ENCODE measurements at regions not wholly inside any gene's neighbourhood (a gene's known extent, or its start where the extent isn't known, plus 50 kb on each side); places are given as distances from the start of the nearest gene placed in this dataset.

DNA sequence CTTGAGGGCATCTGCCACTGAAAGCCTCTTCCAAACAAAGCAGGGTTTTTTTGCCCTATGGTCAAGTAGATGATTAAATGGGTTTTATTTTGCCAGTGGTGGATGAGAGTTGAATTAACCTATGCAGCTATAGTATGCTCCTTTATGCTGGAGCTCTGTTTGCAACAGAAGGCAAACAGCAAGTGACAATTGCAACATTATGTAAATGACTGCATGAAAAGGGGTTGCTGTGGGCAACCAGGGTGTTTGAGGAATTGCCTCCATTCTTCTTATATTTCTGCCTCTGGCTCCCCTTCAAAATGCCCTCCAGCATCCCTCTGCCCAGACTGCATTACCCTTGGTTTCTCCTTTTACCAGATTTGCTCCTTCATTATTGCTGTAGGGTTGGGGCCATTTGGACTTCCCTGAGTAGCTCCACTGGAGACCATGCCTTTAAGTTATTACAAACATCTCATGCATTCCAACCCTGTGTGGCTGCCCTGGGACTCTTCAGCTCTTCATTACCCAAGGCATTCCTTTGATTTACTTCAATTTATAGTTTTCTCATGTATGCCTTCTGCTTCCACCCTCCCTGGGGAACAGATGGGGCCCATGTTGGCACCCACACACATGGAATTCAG lies 398.4 kb downstream of the PRDM2 start:
- TF ChIP-seq CREB1 (IDR thresholded peaks at IDR 0.05; ENCODE audit: low read depth): no peak
- TF ChIP-seq NFIC (IDR thresholded peaks at IDR 0.05): no peak
- TF ChIP-seq, protein P1, sequence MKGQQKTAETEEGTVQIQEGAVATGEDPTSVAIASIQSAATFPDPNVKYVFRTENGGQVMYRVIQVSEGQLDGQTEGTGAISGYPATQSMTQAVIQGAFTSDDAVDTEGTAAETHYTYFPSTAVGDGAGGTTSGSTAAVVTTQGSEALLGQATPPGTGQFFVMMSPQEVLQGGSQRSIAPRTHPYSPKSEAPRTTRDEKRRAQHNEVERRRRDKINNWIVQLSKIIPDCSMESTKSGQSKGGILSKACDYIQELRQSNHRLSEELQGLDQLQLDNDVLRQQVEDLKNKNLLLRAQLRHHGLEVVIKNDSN (IDR thresholded peaks at IDR 0.05): no peak
- no peak for TF ChIP-seq RAD21 (IDR thresholded peaks at IDR 0.05; ENCODE audit: low read depth)
- TF ChIP-seq, protein P2, sequence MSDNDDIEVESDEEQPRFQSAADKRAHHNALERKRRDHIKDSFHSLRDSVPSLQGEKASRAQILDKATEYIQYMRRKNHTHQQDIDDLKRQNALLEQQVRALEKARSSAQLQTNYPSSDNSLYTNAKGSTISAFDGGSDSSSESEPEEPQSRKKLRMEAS (IDR thresholded peaks at IDR 0.05): no peak
- TF ChIP-seq TAF1 (IDR thresholded peaks at IDR 0.05; ENCODE audit: low read depth): no peak
- no peak for TF ChIP-seq CEBPB (IDR thresholded peaks at IDR 0.05)
- no peak for TF ChIP-seq YY1 (IDR thresholded peaks at IDR 0.05; ENCODE audit: low read depth)
